OCI-LY7 (cell line): ENCODE measurements at regions not wholly inside any gene's neighbourhood (a gene's known extent, or its start where the extent isn't known, plus 50 kb on each side); places are given as distances from the start of the nearest gene placed in this dataset.

ENCODE experiments used
- BruUV-seq: library from RNA; stranded (reverse); fragments of 400-500 nt; replicated peaks from 2 replicates; lab custom pipeline; 2021; lab: Mats Ljungman, UMichigan
- CTCF ChIA-PET: fragments of 300-600 bp; sonication (Branson Sonifier 250); formaldehyde crosslinking; loops from one replicate; lab custom pipeline; 2022; ENCODE audit warnings: antibody characterized with exemption; ENCODE audit not compliant: unreplicated experiment; lab: Charles Lee
- POLR2A ChIA-PET: fragments of 300-600 bp; sonication (Branson Sonifier 250); formaldehyde crosslinking; loops from one replicate; lab custom pipeline; 2022; ENCODE audit warnings: antibody characterized with exemption; lab: Charles Lee
- DNase-seq: peaks from one replicate; pipeline ENCODE4 v3.0.0-alpha.2; 2015; ENCODE audit warnings: low spot score
- H2AFZ ChIP-seq: fragments of 200-600 bp; sonication (generic), shearing (Covaris generic); 2 replicates; pipeline ENCODE4 v1.6.1; 2014; ENCODE audit warnings: mild to moderate bottlenecking, antibody characterized with exemption, low read length, moderate library complexity
- H3K27ac ChIP-seq: fragments of 200-600 bp; sonication (generic); 2 replicates; pipeline ENCODE4 v1.5.1; 2014; ENCODE audit warnings: mixed run types, low read depth, mild to moderate bottlenecking, moderate library complexity, low read length, inconsistent platforms; ENCODE audit not compliant: poor library complexity, severe bottlenecking
- H3K36me3 ChIP-seq: fragments of 200-600 bp; sonication (generic); 2 replicates; pipeline ENCODE4 v1.6.1; 2014; ENCODE audit warnings: mild to moderate bottlenecking, antibody characterized with exemption, low read length, moderate library complexity, mixed read lengths; ENCODE audit not compliant: insufficient read depth
- H3K4me1 ChIP-seq: fragments of 200-600 bp; sonication (generic); 2 replicates; pipeline ENCODE4 v1.5.1; 2014; ENCODE audit warnings: mild to moderate bottlenecking, low read length; ENCODE audit not compliant: insufficient read depth, poor library complexity, severe bottlenecking
- H3K4me2 ChIP-seq: fragments of 200-600 bp; sonication (generic); 2 replicates; pipeline ENCODE4 v1.6.1; 2014; ENCODE audit warnings: mild to moderate bottlenecking, low read length
- H3K4me3 ChIP-seq: fragments of 200-600 bp; sonication (generic); 2 replicates; pipeline ENCODE4 v1.5.1; 2014; ENCODE audit warnings: mild to moderate bottlenecking, low read depth, low read length; ENCODE audit not compliant: poor library complexity, severe bottlenecking
- H3K79me2 ChIP-seq: fragments of 200-600 bp; sonication (generic); 2 replicates; pipeline ENCODE4 v1.6.1; 2016; ENCODE audit warnings: low read depth, mild to moderate bottlenecking, low read length, moderate library complexity, mixed read lengths; ENCODE audit not compliant: insufficient read depth
- H3K9me2 ChIP-seq: fragments of 200-600 bp; sonication (generic); 2 replicates; pipeline ENCODE4 v1.6.1; 2016; ENCODE audit warnings: mild to moderate bottlenecking, low read length, mixed read lengths; ENCODE audit not compliant: insufficient read depth
- H3K9me3 ChIP-seq: fragments of 200-600 bp; sonication (generic); 2 replicates; pipeline ENCODE4 v1.6.1; 2014; ENCODE audit warnings: mild to moderate bottlenecking, mixed run types, low read length, mixed read lengths
- H4K20me1 ChIP-seq: fragments of 200-600 bp; sonication (generic); 2 replicates; pipeline ENCODE4 v1.6.1; 2014; ENCODE audit warnings: mild to moderate bottlenecking, antibody characterized with exemption, low read length, moderate library complexity, mixed read lengths; ENCODE audit not compliant: insufficient read depth
- CTCF ChIP-seq: fragments of 200-600 bp; sonication (generic); conservative IDR thresholded peaks from 2 replicates; pipeline ENCODE4 v1.5.1; 2014; ENCODE audit warnings: mild to moderate bottlenecking, antibody characterized with exemption, low read length, moderate library complexity, mixed read lengths
- EZH2phosphoT487 ChIP-seq: fragments of 200-600 bp; sonication (generic); IDR thresholded peaks from 2 replicates; pipeline ENCODE4 v1.6.1; 2018; ENCODE audit warnings: low read depth, borderline replicate concordance, mild to moderate bottlenecking, mixed run types, antibody characterized with exemption, low read length, moderate library complexity, mixed read lengths
- intact Hi-C: fragments of 100-400 bp; cut with micrococcal nuclease; formaldehyde crosslinking; loops from one replicate; pipeline ENCODE4 v1.10.0; 2022; ENCODE audit not compliant: unreplicated experiment

DNA sequence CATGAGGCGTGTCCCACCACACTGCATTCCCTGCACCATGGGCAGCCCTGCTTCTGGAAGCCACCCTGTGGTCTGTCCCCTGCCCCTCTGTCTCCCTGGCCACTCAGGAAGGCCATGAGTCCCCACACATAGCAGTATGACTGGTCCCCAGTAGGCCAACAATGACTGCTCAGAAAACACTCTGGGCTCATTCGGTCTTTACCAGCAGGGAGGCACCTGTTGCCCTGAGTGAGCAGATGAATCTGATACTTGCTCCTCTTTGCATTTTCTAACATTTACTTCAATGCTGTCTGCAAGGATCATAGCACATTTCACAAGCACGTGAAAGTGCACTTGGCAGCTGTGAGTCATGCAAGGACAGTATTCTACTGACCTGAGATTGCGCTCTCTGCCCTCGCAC is 365.4 kb upstream of the IRX1 start:
- POLR2A ChIA-PET, result interaction anchor here (0.6 kb wide), 1 partner anchor 110 kb away, joined by 3 read pairs; no protein-coding TSS in a partner anchor

DNA sequence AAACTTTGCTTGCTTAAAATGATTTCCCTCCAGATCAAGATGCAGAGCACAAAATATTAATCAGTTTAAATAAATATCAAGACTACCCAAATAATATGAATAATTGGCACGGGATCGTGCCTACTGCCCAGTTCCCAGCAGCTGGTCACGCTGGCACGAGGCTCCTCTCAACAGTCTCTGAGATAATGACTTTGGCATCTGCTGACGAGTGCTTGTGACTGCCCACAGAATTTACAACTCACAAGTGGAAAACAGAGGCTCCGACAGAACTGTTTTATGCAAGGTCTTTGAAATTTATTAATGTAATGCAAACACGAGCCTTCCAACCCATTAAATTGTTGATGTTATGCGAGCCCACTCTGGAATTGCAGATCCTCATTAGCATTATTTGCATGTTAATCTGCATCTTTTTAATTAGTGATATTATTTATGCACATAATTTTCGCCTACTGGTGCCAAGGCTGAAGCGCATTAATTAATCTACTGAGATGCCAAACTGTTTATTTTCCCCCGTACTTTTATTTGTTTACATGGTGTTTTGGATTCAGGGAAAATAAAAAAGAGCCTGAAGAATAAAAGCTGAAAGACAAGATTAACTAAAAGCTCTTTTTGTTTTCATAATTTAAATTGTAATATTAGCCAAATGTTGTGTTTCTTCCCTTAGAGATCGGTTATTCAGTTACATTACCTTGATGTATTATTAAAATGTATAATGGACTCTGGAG is 369.3 kb upstream of the IRX1 start:
- TF ChIP-seq EZH2phosphoT487 (no peak), CTCF (no peak)
- CTCF ChIA-PET, result no interaction called here
- Histone ChIP-seq H3K79me2 (no peaks in the 10 kb centered on the region), H3K36me3 (no peaks in the 10 kb centered on the region), H2AFZ (no peak overlapping the region), H4K20me1 (no peaks in the 10 kb centered on the region), H3K4me2 (no peak overlapping the region), H3K4me1 (no peaks in the 10 kb centered on the region), H3K4me3 (no peak overlapping the region), H3K27ac (no peak overlapping the region), H3K9me2 (no peaks in the 10 kb centered on the region), H3K9me3 (no peaks in the 10 kb centered on the region)
- DNase-seq, result no peak
- POLR2A ChIA-PET, result no interaction called here
- BruUV-seq, result no TSS peak
- intact Hi-C loops, result no loop called here

More for the DNA sequence above, 365.4 kb upstream of the IRX1 start:
- no TSS peak for BruUV-seq
- Histone ChIP-seq H3K27ac (no peak overlapping the region), H3K79me2 (no peaks in the 10 kb centered on the region), H3K4me2 (no peak overlapping the region), H3K4me1 (no peaks in the 10 kb centered on the region), H3K9me3 (0 out of 2 replicates have a peak, but pooled peaks cover 3% of the 10 kb centered on the region), H2AFZ (no peak overlapping the region), H3K4me3 (no peak overlapping the region), H3K36me3 (no peaks in the 10 kb centered on the region), H3K9me2 (no peaks in the 10 kb centered on the region), H4K20me1 (no peaks in the 10 kb centered on the region)
- CTCF ChIA-PET, result no interaction called here
- no peak for TF ChIP-seq EZH2phosphoT487
- TF ChIP-seq CTCF, result no peak
- DNase-seq, result no peak
- intact Hi-C loops, result no loop called here

DNA sequence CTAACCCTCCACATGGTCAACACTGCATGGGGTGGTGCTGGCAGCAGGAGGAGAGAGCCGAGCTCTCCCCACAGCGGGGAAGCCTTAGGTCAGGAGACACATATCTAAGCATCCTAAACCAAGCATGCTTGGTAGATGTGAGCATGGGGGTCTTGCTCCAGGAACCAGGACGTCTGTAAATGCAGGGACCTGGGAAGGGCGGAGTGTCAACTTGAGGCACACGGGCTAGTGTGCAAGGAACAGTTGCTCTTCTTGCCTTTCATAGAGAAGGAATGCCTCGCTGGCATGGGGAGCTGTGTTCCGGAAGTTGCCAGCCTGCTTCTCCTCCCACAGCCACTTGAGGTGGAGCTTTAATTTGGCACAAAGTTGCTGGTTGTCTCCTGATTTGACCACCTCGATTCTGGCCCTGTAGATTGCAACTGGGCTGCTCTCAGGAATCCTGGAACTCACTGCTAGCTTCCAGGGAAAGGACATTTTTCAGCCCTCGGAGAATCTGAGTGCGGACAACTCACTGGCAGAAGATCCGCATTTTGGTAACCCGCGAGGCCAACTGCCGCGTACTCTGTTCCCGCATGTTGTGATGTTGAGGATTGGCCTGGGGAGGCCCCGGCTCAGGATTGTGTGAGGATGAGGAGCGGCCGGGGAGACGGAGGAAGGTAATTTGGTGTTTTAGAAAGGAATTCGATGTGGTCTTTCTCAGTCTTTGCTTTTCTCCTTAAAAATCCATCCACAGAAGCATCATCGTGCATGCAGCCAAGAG is 370.3 kb upstream of the IRX1 start:
- TF ChIP-seq EZH2phosphoT487 (no peak), CTCF (no peak)

More for the DNA sequence above, 370.3 kb upstream of the IRX1 start:
- Histone ChIP-seq H3K4me1 (no peaks in the 10 kb centered on the region), H3K36me3 (no peaks in the 10 kb centered on the region), H4K20me1 (no peaks in the 10 kb centered on the region), H3K9me3 (no peaks in the 10 kb centered on the region), H3K4me3 (no peak overlapping the region), H2AFZ (no peak overlapping the region), H3K79me2 (no peaks in the 10 kb centered on the region), H3K9me2 (no peaks in the 10 kb centered on the region), H3K27ac (no peak overlapping the region), H3K4me2 (no peak overlapping the region)
- ChIA-PET CTCF (no interaction called here), POLR2A (interaction anchor here (0.6 to 0.7 kb wide), 2 partner anchors 704 to 993 kb away, joined by 3 to 4 read pairs; no protein-coding TSS in a partner anchor)
- intact Hi-C loops, result no loop called here
- no peak for DNase-seq
- no TSS peak for BruUV-seq
